ENCODE measurements at regions not wholly inside any gene's neighbourhood (a gene's known extent, or its start where the extent isn't known, plus 50 kb on each side); places are given as distances from the start of the nearest gene placed in this dataset.

DNA sequence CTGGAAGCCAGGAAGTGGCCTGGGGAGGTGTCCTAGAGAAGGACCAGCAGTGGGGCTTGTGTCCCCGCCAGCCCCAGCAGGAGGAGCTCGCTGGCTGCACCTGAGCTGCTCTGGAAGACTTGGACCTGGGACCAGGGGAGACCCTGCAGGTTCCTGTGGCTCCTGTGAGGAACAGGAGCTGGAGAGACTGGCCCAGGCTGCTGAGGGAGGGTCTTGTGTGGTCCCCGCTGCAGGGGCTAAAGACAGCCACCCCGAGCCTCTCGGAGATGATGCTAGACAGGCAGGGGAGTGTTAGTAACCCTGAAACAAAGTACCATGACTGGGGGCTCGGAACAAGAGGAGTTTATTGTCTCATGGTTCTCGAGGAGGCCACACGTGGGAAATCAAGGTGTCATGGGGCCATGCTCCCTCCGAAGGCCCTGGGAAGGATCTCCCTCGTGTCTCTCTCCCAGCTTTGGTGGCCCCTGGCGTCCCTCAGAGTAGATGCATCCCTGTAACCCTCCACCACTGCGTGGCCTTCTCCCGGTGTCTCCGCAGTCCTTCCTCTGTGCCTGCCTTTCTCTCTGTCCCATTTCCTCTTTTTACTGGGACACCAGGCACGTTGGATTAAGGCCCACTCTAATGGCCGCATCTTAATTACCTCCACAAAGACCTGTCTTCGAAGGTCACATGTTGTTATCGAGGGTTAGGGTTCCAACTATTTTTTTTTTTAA, 348.4 kb downstream of the GLRX3 start:
- no peaks in the 10 kb centered on the region for H3K27me3 ChIP-seq (ENCODE audit: insufficient read depth, poor library complexity, severe bottlenecking)
- TF ChIP-seq, protein P1, sequence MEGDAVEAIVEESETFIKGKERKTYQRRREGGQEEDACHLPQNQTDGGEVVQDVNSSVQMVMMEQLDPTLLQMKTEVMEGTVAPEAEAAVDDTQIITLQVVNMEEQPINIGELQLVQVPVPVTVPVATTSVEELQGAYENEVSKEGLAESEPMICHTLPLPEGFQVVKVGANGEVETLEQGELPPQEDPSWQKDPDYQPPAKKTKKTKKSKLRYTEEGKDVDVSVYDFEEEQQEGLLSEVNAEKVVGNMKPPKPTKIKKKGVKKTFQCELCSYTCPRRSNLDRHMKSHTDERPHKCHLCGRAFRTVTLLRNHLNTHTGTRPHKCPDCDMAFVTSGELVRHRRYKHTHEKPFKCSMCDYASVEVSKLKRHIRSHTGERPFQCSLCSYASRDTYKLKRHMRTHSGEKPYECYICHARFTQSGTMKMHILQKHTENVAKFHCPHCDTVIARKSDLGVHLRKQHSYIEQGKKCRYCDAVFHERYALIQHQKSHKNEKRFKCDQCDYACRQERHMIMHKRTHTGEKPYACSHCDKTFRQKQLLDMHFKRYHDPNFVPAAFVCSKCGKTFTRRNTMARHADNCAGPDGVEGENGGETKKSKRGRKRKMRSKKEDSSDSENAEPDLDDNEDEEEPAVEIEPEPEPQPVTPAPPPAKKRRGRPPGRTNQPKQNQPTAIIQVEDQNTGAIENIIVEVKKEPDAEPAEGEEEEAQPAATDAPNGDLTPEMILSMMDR (IDR thresholded peaks at IDR 0.05; ENCODE audit: insufficient read depth, low read length): no peak
- TF ChIP-seq GABPA (IDR thresholded peaks at IDR 0.05; ENCODE audit: low read depth): no peak
- no peak for TF ChIP-seq SPI1 (IDR thresholded peaks at IDR 0.05; ENCODE audit: borderline replicate concordance, low read depth)
- TF ChIP-seq POLR2AphosphoS5 (IDR thresholded peaks at IDR 0.05; ENCODE audit: low read depth): no peak
- no peak for TF ChIP-seq REST (IDR thresholded peaks at IDR 0.05; ENCODE audit: insufficient replicate concordance, low read depth)
- no peak overlapping the region for H3K27ac ChIP-seq (replicated peaks)
- no peak for DNase-seq (ENCODE audit: low read depth in 1 of 2, low spot score in 1 of 2)
- no peak overlapping the region for H3K4me3 ChIP-seq (replicated peaks; ENCODE audit: insufficient read depth, low read length)

DNA sequence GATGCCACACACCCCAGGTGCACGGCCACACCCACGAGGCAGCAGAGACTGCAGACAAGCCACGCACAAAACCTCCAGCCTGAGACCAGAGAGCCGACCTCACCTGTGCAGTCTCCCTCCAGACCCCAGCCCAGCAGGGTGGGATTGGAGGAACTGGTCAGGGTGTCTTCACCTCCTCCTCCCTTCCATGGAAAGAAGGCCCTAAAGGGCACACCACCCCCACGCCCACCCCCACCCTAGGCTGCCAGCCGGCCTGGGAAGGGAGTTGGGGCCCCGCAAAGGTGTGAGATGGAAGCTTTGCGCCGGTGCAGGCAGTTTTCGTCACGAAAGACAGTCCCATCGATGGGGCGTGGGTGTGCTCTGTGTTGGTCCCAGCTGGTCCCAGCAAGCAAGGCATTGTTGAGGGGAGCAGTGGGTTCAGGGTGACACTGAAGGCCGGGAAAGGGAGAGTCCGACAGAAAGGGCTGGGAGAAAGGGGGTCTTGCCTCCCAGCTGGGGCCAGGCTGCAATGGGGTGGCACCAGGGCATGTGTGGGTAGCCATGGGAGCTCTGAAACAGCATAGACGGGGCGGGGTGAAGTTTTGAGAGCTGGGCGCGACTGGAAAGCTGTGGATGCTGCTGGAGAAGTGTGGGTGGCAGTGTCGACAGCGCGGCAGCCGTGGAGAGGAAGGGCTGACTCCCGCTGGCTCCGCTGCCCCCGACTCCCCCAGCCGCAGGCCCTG, 349.2 kb downstream of the GLRX3 start:
- DNase-seq (ENCODE audit: low read depth in 1 of 2, low spot score in 1 of 2): no peak
- no peak overlapping the region for H3K4me3 ChIP-seq (replicated peaks; ENCODE audit: insufficient read depth, low read length)
- TF ChIP-seq POLR2AphosphoS5 (IDR thresholded peaks at IDR 0.05; ENCODE audit: low read depth): no peak
- no peak for TF ChIP-seq GABPA (IDR thresholded peaks at IDR 0.05; ENCODE audit: low read depth)
- no peak for TF ChIP-seq REST (IDR thresholded peaks at IDR 0.05; ENCODE audit: insufficient replicate concordance, low read depth)
- no peak for TF ChIP-seq SPI1 (IDR thresholded peaks at IDR 0.05; ENCODE audit: borderline replicate concordance, low read depth)
- TF ChIP-seq, protein P1 (IDR thresholded peaks at IDR 0.05; ENCODE audit: insufficient read depth, low read length): no peak
- H3K27me3 ChIP-seq (ENCODE audit: insufficient read depth, poor library complexity, severe bottlenecking): no peaks in the 10 kb centered on the region
- H3K27ac ChIP-seq (replicated peaks): no peak overlapping the region

- Histone ChIP-seq H3K27me3 (ENCODE audit: insufficient read depth, poor library complexity, severe bottlenecking) (no peaks in the 10 kb centered on the region), H3K4me3 (replicated peaks; ENCODE audit: insufficient read depth, low read length) (no peak overlapping the region), H3K27ac (replicated peaks) (no peak overlapping the region)
- no peak for DNase-seq (ENCODE audit: low read depth in 1 of 2, low spot score in 1 of 2)
- no peak for TF ChIP-seq GABPA (IDR thresholded peaks at IDR 0.05; ENCODE audit: low read depth)
- TF ChIP-seq, protein P1 (IDR thresholded peaks at IDR 0.05; ENCODE audit: insufficient read depth, low read length): no peak
- TF ChIP-seq SPI1 (IDR thresholded peaks at IDR 0.05; ENCODE audit: borderline replicate concordance, low read depth): no peak
- TF ChIP-seq POLR2AphosphoS5 (IDR thresholded peaks at IDR 0.05; ENCODE audit: low read depth): no peak
- TF ChIP-seq REST (IDR thresholded peaks at IDR 0.05; ENCODE audit: insufficient replicate concordance, low read depth): no peak
Measured at GRCh38 chr10:130485958-130486895, 350.0 kb downstream of the GLRX3 start.
